Astrocyte of the spinal cord (primary cell): ENCODE measurements at regions not wholly inside any gene's neighbourhood (a gene's known extent, or its start where the extent isn't known, plus 50 kb on each side); places are given as distances from the start of the nearest gene placed in this dataset.
"Not testable (repeated sequence)": the region's sequence is repeated elsewhere in the genome, so short reads cannot be mapped to it uniquely, and the experiment has no call there.

ENCODE experiments used
- DNase-seq: peaks from one replicate; pipeline ENCODE4 v3.0.0; 2011; ENCODE audit warnings: low read depth, low spot score
- H3K4me3 ChIP-seq: 2 replicates; pipeline ENCODE4 v1.5.1; 2011; ENCODE audit warnings: low read depth, mild to moderate bottlenecking, low read length, moderate library complexity
- CTCF ChIP-seq: IDR thresholded peaks from 2 replicates; pipeline ENCODE4 v1.5.1; 2012; ENCODE audit warnings: low read depth, mild to moderate bottlenecking, low read length, inconsistent platforms
- in situ Hi-C: cut with HindIII; loops from 2 replicates; pipeline ENCODE4 v1.10.0; 2017; ENCODE audit warnings: low sequenced_read_pairs

- H3K4me3 ChIP-seq, result no peak overlapping the region
- no peak for TF ChIP-seq CTCF
- in situ Hi-C loops, result no loop called here
- DNase-seq, result no peak
Measured at GRCh38 chr1:30213936-30214335, 509.4 kb downstream of the MATN1 start.

GRCh38 chr1:30207962-30208361 lies 515.4 kb downstream of the MATN1 start:
- H3K4me3 ChIP-seq, DNase-seq, in situ Hi-C loops: not testable (repeated sequence)

- DNase-seq, H3K4me3 ChIP-seq, in situ Hi-C loops: not testable (repeated sequence)
Measured at GRCh38 chr1:30206631-30207030, 516.8 kb downstream of the MATN1 start.

- in situ Hi-C loops, H3K4me3 ChIP-seq, DNase-seq: not testable (repeated sequence)
Measured at GRCh38 chr1:30204916-30205315, 518.5 kb downstream of the MATN1 start.

GRCh38 chr1:30201015-30201414 lies 522.4 kb downstream of the MATN1 start:
- no peak overlapping the region for H3K4me3 ChIP-seq
- DNase-seq, result no peak
- in situ Hi-C loops, result no loop called here
- no peak for TF ChIP-seq CTCF

GRCh38 chr1:30200161-30200560 lies 523.2 kb downstream of the MATN1 start:
- no peak for TF ChIP-seq CTCF
- no peak overlapping the region for H3K4me3 ChIP-seq
- in situ Hi-C loops, result no loop called here
- no peak for DNase-seq

- no peak for TF ChIP-seq CTCF
- no peak overlapping the region for H3K4me3 ChIP-seq
- no peak for DNase-seq
- in situ Hi-C loops, result no loop called here
Measured at GRCh38 chr1:30199563-30199962, 523.8 kb downstream of the MATN1 start.

GRCh38 chr1:30198795-30199403 lies 524.5 kb downstream of the MATN1 start:
- H3K4me3 ChIP-seq, result no peak overlapping the region
- in situ Hi-C loops, result no loop called here
- TF ChIP-seq CTCF, result no peak
- no peak for DNase-seq
